Tibial artery (tissue), 4 donors: ENCODE measurements at regions not wholly inside any gene's neighbourhood (a gene's known extent, or its start where the extent isn't known, plus 50 kb on each side); places are given as distances from the start of the nearest gene placed in this dataset.

Source experiments
- DNase-seq, 2 donors: peaks; one replicate each; pipeline ENCODE4 v3.0.0-alpha.2; 2019
- H3K27ac ChIP-seq, 2 donors: fragments of 200-600 bp; sonication (generic) in 1 of 2; 1 replicate in 1 of 2; 2 replicates in 1 of 2; pipeline ENCODE4 v1.5.1; 2018 to 2019; ENCODE audit warnings: mild to moderate bottlenecking in 1 of 2
- H3K27me3 ChIP-seq, 2 donors: fragments of 200-600 bp; sonication (generic) in 1 of 2; one replicate each; pipeline versions ENCODE4 v1.5.1 to v1.6.0; 2016 to 2019
- H3K36me3 ChIP-seq, 3 donors: fragments of 200-600 bp; sonication (generic) in 2 of 3; one replicate each; pipeline ENCODE4 v1.5.1; 2016 to 2019; ENCODE audit warnings: mild to moderate bottlenecking in 2 of 3
- H3K4me1 ChIP-seq, 4 donors: fragments of 200-600 bp; sonication (generic) in 2 of 4; 1 replicate in 3 of 4; 2 replicates in 1 of 4; pipeline ENCODE4 v1.5.1; 2016 to 2019
- H3K4me3 ChIP-seq, 2 donors: fragments of 200-600 bp; sonication (generic) in 1 of 2; 1 replicate in 1 of 2; 2 replicates in 1 of 2; pipeline ENCODE4 v1.5.1; 2018 to 2019; ENCODE audit warnings: mild to moderate bottlenecking in 2 of 2
- H3K9me3 ChIP-seq, 3 donors: fragments of 200-600 bp; sonication (generic) in 1 of 3; one replicate each; pipeline ENCODE4 v1.5.1; 2016 to 2019
- intact Hi-C: fragments of 100-400 bp; cut with DNase I; formaldehyde crosslinking; loops from one replicate; pipeline ENCODE4 v1.15.0; 2023; ENCODE audit warnings: low total_unique reads
- TF ChIP-seq, protein P1 (sequence below), 2 experiments: fragments of 200-600 bp in 1 of 2; fragments of 450-650 bp in 1 of 2; IDR thresholded peaks; one replicate each; pipeline ENCODE4 v1.5.1; 2017 to 2019; ENCODE audit warnings: antibody characterized with exemption in 2 of 2, mild to moderate bottlenecking in 1 of 2, moderate library complexity in 1 of 2

DNA sequence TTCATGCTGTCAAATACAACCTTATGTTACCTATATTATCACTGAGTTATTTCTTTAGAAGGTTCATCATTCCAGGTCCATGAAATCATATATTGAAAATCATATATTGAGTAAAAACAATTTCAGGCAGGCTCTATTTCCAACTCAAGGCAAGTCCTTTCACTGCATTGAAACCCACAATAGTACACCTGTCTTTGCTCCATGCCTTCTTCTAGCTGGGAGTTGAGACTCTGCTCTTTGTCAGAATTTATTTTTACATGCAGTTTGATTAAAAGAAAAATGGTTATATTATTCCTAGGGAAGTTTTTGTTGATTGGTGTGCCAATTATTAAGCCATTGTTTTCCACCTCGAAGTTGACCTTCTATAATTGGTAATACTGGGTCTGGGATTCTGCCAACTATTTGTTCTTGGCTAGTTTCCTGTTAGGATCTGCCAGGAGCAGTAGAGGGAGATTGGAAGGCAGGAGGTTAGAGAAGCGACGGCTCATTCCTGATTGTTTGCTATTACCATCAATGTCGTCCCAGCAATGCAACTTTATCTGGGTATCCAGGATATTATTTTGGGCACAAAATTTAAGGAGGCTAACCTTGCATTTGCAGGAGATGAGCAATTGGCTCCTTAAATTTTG lies 79.5 kb upstream of the MIS18BP1 start:
- no peak for DNase-seq
- TF ChIP-seq, protein P1, sequence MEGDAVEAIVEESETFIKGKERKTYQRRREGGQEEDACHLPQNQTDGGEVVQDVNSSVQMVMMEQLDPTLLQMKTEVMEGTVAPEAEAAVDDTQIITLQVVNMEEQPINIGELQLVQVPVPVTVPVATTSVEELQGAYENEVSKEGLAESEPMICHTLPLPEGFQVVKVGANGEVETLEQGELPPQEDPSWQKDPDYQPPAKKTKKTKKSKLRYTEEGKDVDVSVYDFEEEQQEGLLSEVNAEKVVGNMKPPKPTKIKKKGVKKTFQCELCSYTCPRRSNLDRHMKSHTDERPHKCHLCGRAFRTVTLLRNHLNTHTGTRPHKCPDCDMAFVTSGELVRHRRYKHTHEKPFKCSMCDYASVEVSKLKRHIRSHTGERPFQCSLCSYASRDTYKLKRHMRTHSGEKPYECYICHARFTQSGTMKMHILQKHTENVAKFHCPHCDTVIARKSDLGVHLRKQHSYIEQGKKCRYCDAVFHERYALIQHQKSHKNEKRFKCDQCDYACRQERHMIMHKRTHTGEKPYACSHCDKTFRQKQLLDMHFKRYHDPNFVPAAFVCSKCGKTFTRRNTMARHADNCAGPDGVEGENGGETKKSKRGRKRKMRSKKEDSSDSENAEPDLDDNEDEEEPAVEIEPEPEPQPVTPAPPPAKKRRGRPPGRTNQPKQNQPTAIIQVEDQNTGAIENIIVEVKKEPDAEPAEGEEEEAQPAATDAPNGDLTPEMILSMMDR (IDR thresholded peaks at IDR 0.05), result no peak
- Histone ChIP-seq H3K4me1 (no peaks in the 10 kb centered on the region), H3K9me3 (peaks cover 0 to 5% (median 0%) of the 10 kb centered on the region in 3 donors), H3K27me3 (no peaks in the 10 kb centered on the region), H3K36me3 (no peaks in the 10 kb centered on the region), H3K27ac (no peak overlapping the region), H3K4me3 (no peak overlapping the region)
- intact Hi-C loops, result no loop called here

GRCh38 chr14:45308745-45309397 lies 55.9 kb upstream of the MIS18BP1 start:
- DNase-seq, result no peak
- Histone ChIP-seq H3K27me3 (no peaks in the 10 kb centered on the region), H3K36me3 (no peaks in the 10 kb centered on the region), H3K4me1 (no peaks in the 10 kb centered on the region), H3K4me3 (no peak overlapping the region), H3K27ac (no peak overlapping the region), H3K9me3 (peaks cover 0 to 8% (median 0%) of the 10 kb centered on the region in 3 donors)
- intact Hi-C loops, result no loop called here
- TF ChIP-seq, protein P1 (IDR thresholded peaks at IDR 0.05), result no peak
